GM11168 (cell line): ENCODE measurements at regions not wholly inside any gene's neighbourhood (a gene's known extent, or its start where the extent isn't known, plus 50 kb on each side); places are given as distances from the start of the nearest gene placed in this dataset.

ENCODE experiments used
- in situ Hi-C: fragments of 300-500 bp; cut with MboI; formaldehyde crosslinking; loops from one replicate; pipeline ENCODE4 v1.12.0; 2022; ENCODE audit warnings: low sequenced_read_pairs; ENCODE audit not compliant: unreplicated experiment

- in situ Hi-C loops: no loop called here
These were observed 72.1 kb downstream of the GLI2 start for GRCh38 chr2:120807751-120808150.

- in situ Hi-C loops: no loop called here
These were observed 73.5 kb downstream of the GLI2 start for GRCh38 chr2:120809151-120809550.

DNA sequence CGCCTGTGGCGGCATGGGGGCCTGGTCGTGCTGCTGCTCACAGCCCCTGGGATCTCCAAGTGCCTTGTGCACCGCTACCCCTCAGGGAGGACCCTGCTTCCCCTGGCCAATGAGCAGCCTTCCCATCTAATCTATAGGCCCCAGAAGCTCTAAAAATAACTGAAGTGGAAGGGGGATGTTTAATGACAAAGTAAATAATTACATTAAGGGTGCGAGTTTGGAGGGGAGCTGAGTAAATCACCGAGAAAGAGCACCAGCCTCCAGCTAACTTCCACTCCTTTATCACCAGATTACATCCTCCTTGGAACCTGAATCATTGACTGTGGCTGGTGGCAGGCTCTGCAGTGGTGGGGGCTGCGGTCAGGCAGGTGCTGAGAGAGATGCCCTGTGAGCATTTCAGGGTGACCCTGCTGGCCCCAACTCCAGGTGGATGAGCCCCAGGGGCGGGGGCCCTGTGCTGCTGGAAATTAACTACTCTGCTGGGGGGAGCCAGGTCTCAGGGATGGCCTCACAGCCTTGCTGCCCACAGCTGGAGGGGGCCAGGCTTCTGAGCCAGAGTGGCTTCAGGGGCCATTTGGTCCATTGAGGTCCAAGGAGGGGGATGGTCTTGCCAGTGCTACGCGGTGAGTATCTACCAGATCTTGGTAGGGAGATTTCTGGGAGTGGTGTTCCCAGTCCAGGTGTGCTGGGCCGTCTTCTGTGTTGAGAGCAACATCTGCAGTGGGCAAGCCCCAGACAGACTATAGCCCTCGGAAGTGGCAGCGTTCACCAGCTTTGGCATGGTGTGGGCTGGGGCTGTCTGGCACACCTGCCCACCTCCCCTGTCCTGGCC is 74.2 kb downstream of the GLI2 start:
- in situ Hi-C loops: no loop called here

DNA sequence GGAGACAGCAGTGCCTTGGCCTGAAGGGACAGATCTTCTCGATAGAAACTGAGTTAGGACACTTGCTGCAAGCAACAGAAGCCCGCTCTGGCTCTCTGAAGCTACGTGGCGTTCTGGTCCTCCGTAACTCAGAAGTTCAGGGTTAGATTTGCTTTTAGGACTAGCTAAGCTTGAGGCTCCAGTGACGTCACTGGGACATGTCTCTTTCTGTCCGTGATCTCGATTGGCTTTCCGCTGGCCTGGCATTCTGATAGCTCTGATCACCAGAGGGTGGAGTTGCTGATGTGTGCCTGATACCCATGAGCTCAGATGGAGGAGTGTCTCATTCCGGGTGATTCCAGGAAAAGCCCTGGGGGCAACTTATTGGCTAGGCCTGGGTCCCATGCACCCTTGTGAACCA is 75.0 kb downstream of the GLI2 start:
- in situ Hi-C loops: no loop called here

- in situ Hi-C loops: no loop called here
These were observed 77.2 kb downstream of the GLI2 start for GRCh38 chr2:120812866-120813265.

- in situ Hi-C loops: no loop called here
These were observed 78.7 kb downstream of the GLI2 start for GRCh38 chr2:120814352-120814751.

DNA sequence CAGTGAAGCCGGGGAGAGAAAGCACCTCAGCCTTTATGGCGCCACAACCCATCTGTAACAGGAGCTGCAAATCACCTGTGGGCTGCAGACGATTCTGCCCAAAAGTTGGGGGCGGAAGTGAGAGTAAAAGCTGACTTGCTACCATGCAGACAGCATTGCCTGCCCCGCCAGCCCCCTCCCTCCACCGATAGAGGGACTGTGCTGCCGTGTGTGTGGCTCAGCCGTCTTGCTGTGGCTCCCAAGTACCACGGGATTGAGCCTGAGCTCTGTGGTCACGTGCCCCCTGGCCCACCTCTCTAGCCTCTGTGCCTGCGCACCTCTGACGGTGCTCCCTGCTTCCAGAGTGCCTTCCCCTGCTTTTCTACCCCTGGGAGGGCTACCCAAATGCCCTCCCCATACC is 79.6 kb downstream of the GLI2 start:
- in situ Hi-C loops: no loop called here

GRCh38 chr2:120817136-120817955 is 81.7 kb downstream of the GLI2 start:
- in situ Hi-C loops: no loop called here

DNA sequence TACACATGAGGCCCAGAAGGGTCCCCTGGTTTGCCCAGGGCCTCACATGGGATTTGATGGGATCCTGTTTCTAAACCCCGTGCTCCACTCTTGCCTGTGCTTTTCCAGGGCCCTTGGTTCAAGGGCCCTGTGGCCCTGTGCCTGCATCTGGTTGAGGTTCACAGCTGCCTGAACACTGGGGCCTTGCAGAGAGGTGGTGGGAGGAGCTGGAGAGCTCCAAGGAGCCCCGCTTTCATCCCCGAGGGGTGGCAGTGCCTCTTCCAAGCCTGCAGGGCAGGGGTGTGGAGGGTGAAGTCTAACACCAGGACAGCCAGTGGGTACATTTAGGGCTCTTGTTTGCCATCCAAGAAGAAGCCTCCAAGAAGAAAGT is 82.3 kb downstream of the GLI2 start:
- in situ Hi-C loops: no loop called here

GRCh38 chr2:120818441-120818920 is 82.8 kb downstream of the GLI2 start:
- in situ Hi-C loops: no loop called here

GRCh38 chr2:120819720-120820210 is 84.1 kb downstream of the GLI2 start:
- in situ Hi-C loops: no loop called here

DNA sequence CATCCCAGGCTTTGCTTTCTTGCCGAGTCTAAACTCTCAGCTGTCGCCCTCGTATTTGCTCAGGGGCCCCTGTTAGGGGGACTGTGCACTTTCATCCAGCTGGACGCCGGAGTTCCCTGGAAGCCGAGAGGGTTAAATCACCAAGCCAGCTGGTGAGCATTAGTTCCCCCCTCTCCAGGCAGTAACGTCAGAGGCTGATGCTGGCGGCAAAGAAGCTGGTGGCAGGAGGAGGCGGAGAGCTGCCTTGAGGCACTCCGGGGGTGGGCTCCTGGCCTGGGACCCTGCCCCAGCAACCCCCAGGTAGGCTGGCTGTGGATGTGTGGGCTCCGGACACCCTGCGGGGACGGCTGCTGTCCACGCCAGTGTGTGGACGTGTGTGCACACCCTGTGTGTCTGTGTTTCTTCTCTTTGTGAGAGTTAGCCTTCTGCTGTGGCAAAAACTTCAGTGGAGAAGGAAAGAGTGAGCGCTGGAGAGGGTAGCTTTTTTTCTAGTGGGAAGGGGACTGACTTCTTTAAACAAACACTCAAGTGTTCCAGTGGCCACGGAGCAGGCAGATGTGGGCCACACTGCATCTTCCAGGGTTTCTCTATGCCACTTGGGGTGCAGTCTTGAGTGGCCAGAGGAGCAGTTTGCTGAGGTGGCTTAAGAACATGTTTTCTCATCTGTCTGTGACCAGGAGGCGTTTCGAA is 84.7 kb downstream of the GLI2 start:
- in situ Hi-C loops: no loop called here

- in situ Hi-C loops: no loop called here
These were observed 85.2 kb downstream of the GLI2 start for GRCh38 chr2:120820953-120821279.

- in situ Hi-C loops: no loop called here
These were observed 85.9 kb downstream of the GLI2 start for GRCh38 chr2:120821446-120822160.

DNA sequence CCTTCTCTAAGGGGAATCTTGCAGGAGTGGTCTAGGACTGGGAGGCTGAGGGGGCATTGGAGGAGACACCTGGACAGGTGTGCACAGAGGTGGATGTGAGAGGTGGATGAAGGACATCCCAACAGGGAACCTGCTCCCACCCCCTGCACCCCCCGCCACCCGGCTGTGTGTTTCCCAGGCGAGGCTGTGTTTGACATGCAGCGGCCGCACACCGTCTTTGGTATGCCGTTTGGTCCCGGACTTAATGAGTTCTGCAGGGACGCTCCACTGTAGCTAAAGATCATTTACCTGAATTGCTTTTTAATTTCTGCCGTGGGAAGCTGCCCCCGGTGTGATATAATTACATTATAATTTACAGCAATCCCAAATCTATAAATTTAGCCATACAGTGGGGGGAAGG is 87.3 kb downstream of the GLI2 start:
- in situ Hi-C loops: no loop called here

DNA sequence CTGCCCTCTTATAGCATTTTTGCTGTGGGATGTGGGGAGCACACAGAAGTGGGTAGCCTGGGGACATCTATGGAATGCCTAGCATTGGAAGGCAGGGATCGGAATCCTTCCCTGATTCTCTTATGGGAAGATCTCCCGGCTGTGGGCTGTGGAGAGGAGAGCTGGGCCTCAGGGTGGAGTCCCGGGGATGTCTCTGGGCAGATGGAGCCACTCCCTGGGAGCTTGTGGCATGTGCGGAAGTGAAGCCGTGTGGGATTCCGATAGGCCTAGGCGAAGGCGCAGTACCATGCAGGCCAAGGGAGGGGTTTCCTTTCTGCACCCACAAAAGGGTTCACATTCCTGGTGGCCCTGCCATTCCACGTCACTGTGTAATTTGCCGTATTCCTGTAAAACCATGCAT is 87.9 kb downstream of the GLI2 start:
- in situ Hi-C loops: no loop called here

- in situ Hi-C loops: no loop called here
These were observed 88.6 kb downstream of the GLI2 start for GRCh38 chr2:120824246-120824645.

- in situ Hi-C loops: no loop called here
These were observed 89.9 kb downstream of the GLI2 start for GRCh38 chr2:120825370-120826259.

- in situ Hi-C loops: no loop called here
These were observed 90.6 kb downstream of the GLI2 start for GRCh38 chr2:120826260-120826648.
